Renal cortex interstitium (tissue), 11 donors: ENCODE measurements at regions not wholly inside any gene's neighbourhood (a gene's known extent, or its start where the extent isn't known, plus 50 kb on each side); places are given as distances from the start of the nearest gene placed in this dataset.

Experiments used
- DNase-seq, 11 donors: peaks; one replicate each; pipeline ENCODE4 v3.0.0-alpha.2; 2013; ENCODE audit warnings: low read depth in 9 of 11, low spot score in 4 of 11; ENCODE audit errors: extremely low read depth in 1 of 11

GRCh38 chr2:33680644-33681363, 81.7 kb upstream of the FAM98A start:
- DNase-seq, result no peak

DNA sequence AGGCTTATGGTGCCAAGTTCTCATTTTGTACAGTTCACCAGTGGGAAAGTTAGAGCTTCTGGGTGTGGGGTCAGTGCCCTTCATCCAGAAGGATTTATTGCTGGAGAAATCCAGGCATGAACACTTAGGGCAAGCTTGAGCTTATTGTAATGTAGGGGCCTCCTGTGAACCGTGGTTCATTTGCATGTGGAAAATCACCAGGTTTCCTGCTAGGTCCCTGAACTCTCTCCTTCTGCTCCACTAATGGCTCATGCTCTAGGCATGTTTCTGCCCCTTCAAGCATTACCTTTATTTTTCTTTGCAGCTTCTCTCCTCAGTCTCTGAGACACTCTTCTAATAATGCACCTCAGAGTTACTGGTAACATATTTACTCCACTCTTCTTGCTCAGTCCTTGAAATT, 79.3 kb upstream of the FAM98A start:
- DNase-seq, result no peak

DNA sequence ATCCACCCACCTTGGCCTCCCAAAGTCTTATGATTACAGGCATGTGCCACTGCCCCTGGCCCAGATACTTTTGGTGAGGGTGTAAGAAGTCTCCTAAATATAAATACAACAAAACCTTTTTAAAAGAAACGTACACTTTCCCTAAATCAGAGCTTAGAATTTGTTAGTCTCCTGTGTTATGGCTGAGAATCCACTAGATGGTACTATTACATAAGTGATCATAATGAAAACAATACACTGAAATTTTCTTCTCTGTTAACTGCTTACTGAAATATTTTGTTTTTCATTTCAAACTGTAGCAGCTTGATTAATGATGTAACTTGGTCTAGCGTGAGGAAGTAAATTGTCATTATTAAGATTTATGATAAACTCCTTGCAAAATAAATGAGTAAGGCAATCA, 74.8 kb upstream of the FAM98A start:
- DNase-seq, result peak in 5 of 11 donors; percentile 5 to 28 (median 13)

- DNase-seq, result no peak
These were observed 73.8 kb upstream of the FAM98A start for GRCh38 chr2:33672896-33673295.

- DNase-seq, result no peak
These were observed 73.3 kb upstream of the FAM98A start for GRCh38 chr2:33672389-33672788.

DNA sequence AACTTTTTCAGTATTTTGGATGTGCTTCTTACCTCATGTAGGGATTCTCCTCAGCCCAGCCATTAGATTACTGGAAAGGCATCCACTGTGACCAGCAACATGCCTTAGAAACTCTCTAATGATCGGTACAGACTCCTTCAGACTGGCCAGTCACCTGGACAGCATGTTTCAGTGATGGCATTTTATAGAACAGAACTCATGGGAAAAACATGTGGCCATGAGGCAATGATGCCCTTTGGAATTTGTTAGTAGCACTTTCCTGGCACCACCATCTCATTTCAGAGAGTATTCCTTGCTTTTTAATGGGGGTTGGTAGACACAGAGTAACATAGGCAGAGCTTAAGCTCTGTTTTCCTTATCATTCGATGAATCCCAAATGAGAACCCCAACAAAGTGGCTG, 72.1 kb upstream of the FAM98A start:
- DNase-seq, result no peak

DNA sequence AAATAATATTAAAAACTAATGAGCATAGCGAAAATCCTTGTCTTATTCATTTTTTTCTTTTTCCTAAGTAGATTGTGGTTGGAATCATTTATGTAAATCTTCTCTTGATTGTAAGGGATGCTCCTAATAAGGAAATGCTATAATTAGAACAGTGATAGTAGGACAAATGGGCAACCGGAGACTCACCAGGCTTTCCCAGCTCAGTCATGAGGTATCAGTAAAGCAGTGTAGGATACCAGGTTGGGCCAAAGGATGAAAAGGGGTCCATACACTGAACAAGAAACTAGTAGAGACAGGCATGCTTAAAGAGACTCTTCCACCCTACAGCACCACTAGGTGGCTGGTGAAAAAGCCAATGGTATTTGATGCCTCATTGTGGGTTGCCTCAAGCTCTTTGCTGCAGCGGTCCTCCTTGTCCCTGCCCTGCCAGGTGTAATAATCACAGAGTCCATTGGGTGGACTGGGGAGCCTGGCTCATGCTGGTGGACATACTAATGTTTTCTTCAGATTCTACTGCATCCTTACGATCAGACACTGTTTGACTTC, 71.4 kb upstream of the FAM98A start:
- DNase-seq, result no peak

GRCh38 chr2:33666879-33667278, 67.8 kb upstream of the FAM98A start:
- DNase-seq, result no peak

DNA sequence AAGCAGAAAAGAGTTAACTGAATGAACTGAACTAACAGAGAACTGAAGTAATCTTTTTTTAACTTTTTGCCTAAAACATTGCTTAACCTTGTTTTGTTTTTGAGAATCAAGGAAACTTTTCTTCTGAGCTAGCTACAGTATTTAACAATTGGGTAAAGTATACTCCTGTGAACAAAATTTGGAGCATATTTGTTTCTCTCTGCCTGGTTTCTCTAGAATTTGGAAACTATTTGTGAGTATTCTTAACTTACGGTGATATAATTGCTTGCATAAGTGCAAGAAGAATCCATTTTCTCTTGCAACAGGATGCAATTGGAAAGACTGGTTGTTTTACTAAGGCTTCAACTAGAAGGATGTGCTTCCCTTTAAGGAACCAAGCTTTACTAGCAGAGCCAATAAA, 65.9 kb upstream of the FAM98A start:
- DNase-seq, result no peak

- DNase-seq, result no peak
These were observed 61.5 kb upstream of the FAM98A start for GRCh38 chr2:33660416-33661123.

- no peak for DNase-seq
These were observed 56.7 kb upstream of the FAM98A start for GRCh38 chr2:33655626-33656320.

GRCh38 chr2:33652830-33653229, 53.7 kb upstream of the FAM98A start:
- DNase-seq, result no peak

GRCh38 chr2:33650171-33650570, 51.1 kb upstream of the FAM98A start:
- no peak for DNase-seq
